Esophagus (tissue), 2 donors: ENCODE measurements at regions not wholly inside any gene's neighbourhood (a gene's known extent, or its start where the extent isn't known, plus 50 kb on each side); places are given as distances from the start of the nearest gene placed in this dataset.

ENCODE experiments used
- H3K27ac ChIP-seq, 2 donors: one replicate each; pipeline ENCODE4 v1.5.1; 2013; ENCODE audit warnings: low read depth in 2 of 2, mild to moderate bottlenecking in 2 of 2, inconsistent platforms in 1 of 2, low read length in 1 of 2, moderate library complexity in 1 of 2
- H3K27me3 ChIP-seq, 2 donors: one replicate each; pipeline ENCODE4 v1.6.1; 2013; ENCODE audit warnings: low read length in 2 of 2, control low read depth in 1 of 2, mild to moderate bottlenecking in 1 of 2; ENCODE audit not compliant: insufficient read depth in 2 of 2, control insufficient read depth in 1 of 2
- H3K36me3 ChIP-seq, 2 donors: one replicate each; pipeline ENCODE4 v1.6.1; 2013; ENCODE audit warnings: low read length in 1 of 2; ENCODE audit not compliant: control insufficient read depth in 2 of 2, insufficient read depth in 2 of 2
- H3K4me1 ChIP-seq, 2 donors: one replicate each; pipeline ENCODE4 v1.6.1; 2013; ENCODE audit warnings: low read length in 1 of 2; ENCODE audit not compliant: control insufficient read depth in 2 of 2, insufficient read depth in 2 of 2
- H3K4me3 ChIP-seq, 2 donors: one replicate each; pipeline ENCODE4 v1.5.1; 2013; ENCODE audit warnings: low read length in 2 of 2, mild to moderate bottlenecking in 2 of 2, low read depth in 1 of 2, moderate library complexity in 1 of 2
- H3K9me3 ChIP-seq, 2 donors: one replicate each; pipeline ENCODE4 v1.6.1; 2013; ENCODE audit warnings: mild to moderate bottlenecking in 2 of 2, low read depth in 1 of 2, low read length in 1 of 2, moderate library complexity in 1 of 2; ENCODE audit not compliant: control insufficient read depth in 2 of 2, insufficient read depth in 1 of 2
- WGBS, 2 donors: extraction: QIAGEN DNeasy Blood & Tissue Kit; methylation state at CpG; one replicate each; pipeline ENCODE4 v1.1.7; 2013; 5-methylcytosine and 5-hydroxymethylcytosine counted together
- donor health status: healthy with polysubstance abuse.
- donor health status: Bipolar disorder and iron deficiency.

DNA sequence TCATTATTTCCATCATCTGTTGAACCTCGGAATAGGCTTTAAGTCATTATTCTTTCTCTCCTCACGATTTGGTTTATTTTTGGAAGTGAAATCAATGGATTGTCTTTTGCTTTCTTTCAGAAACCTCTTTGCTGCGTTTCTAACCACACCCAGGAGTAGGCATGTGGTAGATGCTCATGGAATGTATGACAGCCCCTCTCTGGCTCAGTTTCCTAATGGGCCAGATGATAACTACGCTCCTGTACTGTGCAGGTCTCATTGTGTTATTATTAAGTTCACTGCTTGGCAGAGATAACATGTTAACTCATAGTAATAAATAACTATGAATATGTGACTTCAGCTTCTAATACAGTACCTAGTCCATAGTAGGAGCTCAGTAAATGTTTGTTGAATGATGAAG is 175.5 kb upstream of the KLF4 start:
- no peaks in the 10 kb centered on the region for H3K27me3 ChIP-seq
- no peaks in the 10 kb centered on the region for H3K9me3 ChIP-seq
- no peak overlapping the region for H3K27ac ChIP-seq
- WGBS, 2 donors = 72% methylated on average over 4 of the region's 4 CpGs
- no peaks in the 10 kb centered on the region for H3K36me3 ChIP-seq
- H3K4me1 ChIP-seq = no peaks in the 10 kb centered on the region
- no peak overlapping the region for H3K4me3 ChIP-seq

- WGBS, 2 donors = 65% methylated on average over 2 of the region's 2 CpGs
- H3K9me3 ChIP-seq = no peaks in the 10 kb centered on the region
These were observed 171.4 kb upstream of the KLF4 start for GRCh38 chr9:107660976-107661375.

DNA sequence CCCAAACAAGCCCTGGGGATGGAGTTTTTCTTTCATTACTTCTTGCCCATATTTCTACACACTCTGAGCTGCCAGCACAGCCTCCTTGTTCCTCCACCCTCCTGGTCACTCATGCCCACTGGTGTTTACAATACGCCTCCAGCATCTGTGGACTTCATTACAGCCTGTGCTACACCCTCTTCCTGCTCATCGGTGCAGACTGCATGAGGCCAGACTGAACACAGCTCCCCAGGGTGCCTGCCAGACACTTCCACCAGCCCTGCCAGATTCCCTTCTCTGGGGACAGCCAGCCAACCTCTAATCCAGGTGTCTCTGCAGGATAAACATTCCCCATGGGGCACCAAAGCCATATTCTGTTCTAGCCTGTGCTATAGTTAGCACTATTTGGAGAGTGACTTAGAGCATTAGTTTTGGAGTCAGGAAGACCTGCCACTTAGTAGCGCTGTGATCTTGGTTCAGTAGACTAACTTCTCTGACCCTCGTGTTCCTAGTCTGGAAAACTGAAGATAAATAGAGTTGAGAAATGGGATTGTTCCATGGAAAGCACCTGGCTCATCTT is 163.8 kb upstream of the KLF4 start:
- Histone ChIP-seq H3K27ac (no peak overlapping the region), H3K36me3 (no peaks in the 10 kb centered on the region), H3K27me3 (no peaks in the 10 kb centered on the region), H3K9me3 (no peaks in the 10 kb centered on the region), H3K4me1 (no peaks in the 10 kb centered on the region), H3K4me3 (no peak overlapping the region)
- WGBS, 2 donors = 39% methylated on average over 4 of the region's 4 CpGs

More at GRCh38 chr9:107660976-107661375, 171.4 kb upstream of the KLF4 start:
- Histone ChIP-seq H3K27me3 (no peaks in the 10 kb centered on the region), H3K36me3 (no peaks in the 10 kb centered on the region), H3K4me3 (no peak overlapping the region), H3K4me1 (no peaks in the 10 kb centered on the region), H3K27ac (no peak overlapping the region)

- no peaks in the 10 kb centered on the region for H3K27me3 ChIP-seq
- WGBS, 2 donors = 88 to 89% methylated on average over 3 of the region's 3 CpGs
- no peak overlapping the region for H3K27ac ChIP-seq
- H3K4me1 ChIP-seq = no peaks in the 10 kb centered on the region
- no peak overlapping the region for H3K4me3 ChIP-seq
- H3K36me3 ChIP-seq = no peaks in the 10 kb centered on the region
- no peaks in the 10 kb centered on the region for H3K9me3 ChIP-seq
These were observed 161.4 kb upstream of the KLF4 start for GRCh38 chr9:107650995-107651394.

- Histone ChIP-seq H3K9me3 (no peaks in the 10 kb centered on the region), H3K27ac (no peak overlapping the region), H3K36me3 (no peaks in the 10 kb centered on the region), H3K4me3 (no peak overlapping the region), H3K27me3 (no peaks in the 10 kb centered on the region), H3K4me1 (no peaks in the 10 kb centered on the region)
- WGBS, 2 donors = 96 to 97% methylated on average over 4 of the region's 4 CpGs
These were observed 160.8 kb upstream of the KLF4 start for GRCh38 chr9:107650321-107650720.

DNA sequence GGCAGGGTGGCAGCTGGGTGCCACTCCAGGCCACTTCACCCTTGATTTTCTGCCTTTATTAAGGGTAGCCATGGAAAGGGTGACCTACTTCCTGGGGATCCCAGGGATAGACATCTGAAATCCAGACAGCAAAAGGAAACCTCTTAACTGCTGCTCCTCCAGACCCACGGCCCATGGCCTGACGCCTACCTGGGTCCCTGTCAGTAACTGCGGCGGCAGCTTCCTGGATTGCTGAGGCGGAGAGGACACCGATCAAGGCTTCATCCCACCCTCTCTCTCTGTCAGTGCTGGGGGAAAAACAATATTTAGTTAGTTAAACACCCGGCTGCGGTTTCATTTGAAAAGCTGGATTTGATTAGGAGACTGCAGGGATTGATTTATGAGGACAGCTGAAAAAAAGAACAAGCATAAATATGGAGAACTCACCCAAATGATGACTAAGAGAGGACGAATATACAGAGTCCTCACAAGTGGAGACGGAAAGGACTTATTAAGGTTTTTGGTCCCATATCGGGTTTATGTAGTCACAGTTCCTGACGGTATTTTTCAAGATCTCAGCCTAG is 158.7 kb upstream of the KLF4 start:
- no peaks in the 10 kb centered on the region for H3K36me3 ChIP-seq
- no peaks in the 10 kb centered on the region for H3K27me3 ChIP-seq
- 80 to 85% methylated on average over 12 of the region's 12 CpGs for WGBS, 2 donors
- no peak overlapping the region for H3K4me3 ChIP-seq
- no peak overlapping the region for H3K27ac ChIP-seq
- H3K9me3 ChIP-seq = no peaks in the 10 kb centered on the region
- no peaks in the 10 kb centered on the region for H3K4me1 ChIP-seq

- H3K4me3 ChIP-seq = no peak overlapping the region
- H3K4me1 ChIP-seq = no peaks in the 10 kb centered on the region
- no peaks in the 10 kb centered on the region for H3K27me3 ChIP-seq
- H3K36me3 ChIP-seq = no peaks in the 10 kb centered on the region
- WGBS, 2 donors = 89 to 93% methylated on average over 5 of the region's 5 CpGs
- H3K27ac ChIP-seq = no peak overlapping the region
- no peaks in the 10 kb centered on the region for H3K9me3 ChIP-seq
These were observed 158.0 kb upstream of the KLF4 start for GRCh38 chr9:107647611-107648010.

GRCh38 chr9:107647141-107647540 is 157.6 kb upstream of the KLF4 start:
- H3K36me3 ChIP-seq = no peaks in the 10 kb centered on the region
- H3K27me3 ChIP-seq = no peaks in the 10 kb centered on the region
- no peak overlapping the region for H3K4me3 ChIP-seq
- H3K9me3 ChIP-seq = no peaks in the 10 kb centered on the region
- H3K27ac ChIP-seq = no peak overlapping the region
- no peaks in the 10 kb centered on the region for H3K4me1 ChIP-seq
- 73 to 87% methylated on average over 1 of the region's 1 CpG for WGBS, 2 donors

DNA sequence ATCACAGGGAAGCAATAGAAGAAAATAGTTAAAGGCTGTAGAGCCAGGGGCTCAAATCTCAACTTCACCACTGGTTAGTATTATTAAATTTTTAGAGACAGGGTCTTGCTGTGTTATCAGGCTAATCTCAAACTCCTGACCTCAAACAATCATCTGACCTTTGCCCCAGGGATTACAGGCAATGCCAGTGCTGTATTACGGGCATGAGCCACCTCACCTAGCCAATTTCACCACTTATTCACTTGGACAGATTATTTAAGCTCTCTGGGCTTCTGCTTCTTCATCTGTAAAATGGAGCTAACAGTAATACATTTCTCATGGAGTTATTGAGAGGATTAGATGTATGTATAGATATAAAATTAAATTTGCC is 155.9 kb upstream of the KLF4 start:
- WGBS, 2 donors = 86 to 89% methylated on average over 1 of the region's 1 CpG
- Histone ChIP-seq H3K27ac (no peak overlapping the region), H3K4me1 (no peaks in the 10 kb centered on the region), H3K27me3 (no peaks in the 10 kb centered on the region), H3K9me3 (no peaks in the 10 kb centered on the region), H3K36me3 (no peaks in the 10 kb centered on the region), H3K4me3 (no peak overlapping the region)

DNA sequence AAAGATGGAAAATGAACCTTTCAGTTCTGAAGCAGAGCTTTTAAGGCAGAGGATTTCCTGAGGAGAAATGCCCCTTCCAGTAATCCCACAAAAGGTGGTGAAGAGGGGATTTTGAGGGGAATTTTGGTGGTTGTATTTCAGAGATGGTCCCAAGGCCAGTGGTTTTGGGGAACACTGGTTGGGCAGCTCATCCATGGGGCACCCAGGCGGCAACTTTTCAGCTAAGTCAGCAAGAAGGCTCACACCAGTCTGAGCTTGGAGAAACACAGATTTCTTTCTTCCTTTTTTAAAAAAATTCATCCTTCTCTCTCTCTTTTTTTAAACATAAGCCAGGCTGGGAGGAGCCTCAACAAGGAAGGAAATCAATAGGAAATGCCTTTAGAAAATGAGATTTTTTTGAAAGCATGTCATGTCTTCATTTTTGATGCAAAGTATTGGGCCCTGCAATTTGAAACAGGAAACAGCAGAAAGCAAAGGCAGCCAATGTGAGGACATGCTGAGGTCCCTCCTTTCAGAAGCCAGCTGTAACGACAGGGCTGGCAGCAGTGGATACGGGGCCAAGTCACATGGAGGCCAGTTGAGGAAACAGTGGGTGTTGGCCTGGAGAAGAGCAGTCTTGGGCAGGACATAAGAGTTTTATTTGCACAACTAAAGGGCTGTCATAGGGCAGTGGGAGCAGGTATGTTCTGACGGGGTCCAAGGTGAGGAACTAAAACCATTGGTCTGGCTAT is 155.3 kb upstream of the KLF4 start:
- H3K9me3 ChIP-seq = no peaks in the 10 kb centered on the region
- H3K4me1 ChIP-seq = no peaks in the 10 kb centered on the region
- H3K27ac ChIP-seq = no peak overlapping the region
- H3K4me3 ChIP-seq = no peak overlapping the region
- H3K27me3 ChIP-seq = no peaks in the 10 kb centered on the region
- H3K36me3 ChIP-seq = no peaks in the 10 kb centered on the region
- 54 to 67% methylated on average over 4 of the region's 4 CpGs for WGBS, 2 donors
